GM18507 (cell line): ENCODE measurements at regions not wholly inside any gene's neighbourhood (a gene's known extent, or its start where the extent isn't known, plus 50 kb on each side); places are given as distances from the start of the nearest gene placed in this dataset.
"Not testable (repeated sequence)": the region's sequence is repeated elsewhere in the genome, so short reads cannot be mapped to it uniquely, and the experiment has no call there.

Source experiments
- DNase-seq: peaks from one replicate; pipeline ENCODE4 v3.0.0; 2011; ENCODE audit warnings: low read depth; ENCODE audit not compliant: insufficient read length; ENCODE audit errors: extremely low spot score
- FAIRE-seq: peaks from 2 replicates; lab custom pipeline; 2011; peaks lifted over from hg19 to GRCh38; lab: Jason Lieb, UNC

GRCh38 chr6:125415913-125416312 is 114.1 kb upstream of the HDDC2 start:
- FAIRE-seq (no peak), DNase-seq (no peak)

GRCh38 chr6:125421836-125422235 is 120.1 kb upstream of the HDDC2 start:
- FAIRE-seq (no peak), DNase-seq (no peak)

GRCh38 chr6:125423047-125423446 is 121.3 kb upstream of the HDDC2 start:
- no peak for DNase-seq
- no peak for FAIRE-seq

- FAIRE-seq = no peak
Measured at GRCh38 chr6:125431971-125432370, 130.2 kb upstream of the HDDC2 start.

GRCh38 chr6:125432963-125433362 is 131.2 kb upstream of the HDDC2 start:
- no peak for DNase-seq
- FAIRE-seq = no peak

More at GRCh38 chr6:125431971-125432370, 130.2 kb upstream of the HDDC2 start:
- DNase-seq = no peak

- DNase-seq = no peak
- FAIRE-seq = no peak
Measured at GRCh38 chr6:125434760-125435159, 133.0 kb upstream of the HDDC2 start.

GRCh38 chr6:125439512-125439911 is 137.7 kb upstream of the HDDC2 start:
- DNase-seq (no peak), FAIRE-seq (no peak)

GRCh38 chr6:125444006-125444923 is 142.5 kb upstream of the HDDC2 start:
- FAIRE-seq (no peak), DNase-seq (no peak)

GRCh38 chr6:125445054-125445453 is 143.3 kb upstream of the HDDC2 start:
- DNase-seq (no peak), FAIRE-seq (no peak)

GRCh38 chr6:125446011-125446410 is 144.2 kb upstream of the HDDC2 start:
- DNase-seq = no peak
- no peak for FAIRE-seq

GRCh38 chr6:125451750-125452149 is 150.0 kb upstream of the HDDC2 start:
- FAIRE-seq (no peak), DNase-seq (no peak)

- FAIRE-seq (no peak), DNase-seq (no peak)
Measured at GRCh38 chr6:125453516-125453915, 151.7 kb upstream of the HDDC2 start.

GRCh38 chr6:125454351-125454750 is 152.6 kb upstream of the HDDC2 start:
- FAIRE-seq (no peak), DNase-seq (no peak)

- FAIRE-seq, DNase-seq: not testable (repeated sequence)
Measured at GRCh38 chr6:125458493-125458892, 156.7 kb upstream of the HDDC2 start.

- DNase-seq, FAIRE-seq: not testable (repeated sequence)
Measured at GRCh38 chr6:125465332-125465731, 163.6 kb upstream of the HDDC2 start.

GRCh38 chr6:125469915-125470314 is 168.1 kb upstream of the HDDC2 start:
- DNase-seq = no peak
- FAIRE-seq = no peak

GRCh38 chr6:125471667-125472066 is 169.9 kb upstream of the HDDC2 start:
- FAIRE-seq (no peak), DNase-seq (no peak)

- no peak for DNase-seq
- FAIRE-seq = no peak
Measured at GRCh38 chr6:125474061-125474460, 172.3 kb upstream of the HDDC2 start.

GRCh38 chr6:125477156-125477555 is 175.4 kb upstream of the HDDC2 start:
- no peak for FAIRE-seq

GRCh38 chr6:125477844-125478243 is 176.1 kb upstream of the HDDC2 start:
- FAIRE-seq (no peak), DNase-seq (no peak)

More at GRCh38 chr6:125477156-125477555, 175.4 kb upstream of the HDDC2 start:
- DNase-seq = no peak

- DNase-seq (no peak), FAIRE-seq (no peak)
Measured at GRCh38 chr6:125480146-125480545, 178.4 kb upstream of the HDDC2 start.
